Naive thymus-derived CD4-positive, alpha-beta T cell (primary cell): ENCODE measurements at regions not wholly inside any gene's neighbourhood (a gene's known extent, or its start where the extent isn't known, plus 50 kb on each side); places are given as distances from the start of the nearest gene placed in this dataset.
A peak's percentile ranks its signal among the peaks of the same experiment; 100 is the strongest.

Experiments
- ATAC-seq: fragments of 150-1000 bp; cut with Tn5 transposase; 2 replicates; pipeline ENCODE4 v1.10.0; 2021; ENCODE audit warnings: mild to moderate bottlenecking, moderate library complexity
- CTCF ChIA-PET: fragments of 350-600 bp; sonication (Branson Sonifier 250); formaldehyde crosslinking; loops from one replicate; lab custom pipeline; 2021; ENCODE audit warnings: antibody characterized with exemption; lab: Charles Lee
- POLR2A ChIA-PET: fragments of 350-600 bp; sonication (Branson Sonifier 250); formaldehyde crosslinking; loops from one replicate; lab custom pipeline; 2021; ENCODE audit warnings: antibody characterized with exemption, inconsistent platforms; lab: Charles Lee
- DNase-seq, 9 donors: peaks; one replicate each; pipeline versions ENCODE4 v3.0.0 to v3.0.0-alpha.2; 2020 to 2022; ENCODE audit warnings: mixed read lengths in 1 of 9
- H3K27ac ChIP-seq: one replicate; pipeline ENCODE4 v1.7.0; 2013; ENCODE audit warnings: mild to moderate bottlenecking, low read depth, low read length, moderate library complexity
- H3K27me3 ChIP-seq, 2 donors: one replicate each; pipeline ENCODE4 v1.7.0; 2013; ENCODE audit warnings: low read length in 2 of 2, mild to moderate bottlenecking in 2 of 2, moderate library complexity in 2 of 2; ENCODE audit not compliant: control insufficient read depth in 2 of 2, insufficient read depth in 2 of 2
- H3K36me3 ChIP-seq, 3 experiments: 1 replicate in 2 of 3; 2 replicates in 1 of 3; pipeline ENCODE4 v1.7.0; 2013; ENCODE audit warnings: low read length in 3 of 3, mild to moderate bottlenecking in 3 of 3, moderate library complexity in 1 of 3; ENCODE audit not compliant: insufficient read depth in 3 of 3, control insufficient read depth in 2 of 3
- H3K4me1 ChIP-seq, 2 donors: one replicate each; pipeline ENCODE4 v1.7.0; 2013; ENCODE audit warnings: low read length in 2 of 2, mild to moderate bottlenecking in 2 of 2, moderate library complexity in 1 of 2; ENCODE audit not compliant: control insufficient read depth in 2 of 2, insufficient read depth in 2 of 2
- H3K4me3 ChIP-seq: 2 replicates; pipeline ENCODE4 v1.7.0; 2013; ENCODE audit warnings: mild to moderate bottlenecking, low read length
- H3K9me3 ChIP-seq, 3 experiments: 1 replicate in 2 of 3; 2 replicates in 1 of 3; pipeline ENCODE4 v1.7.0; 2013; ENCODE audit warnings: low read length in 3 of 3; ENCODE audit not compliant: control insufficient read depth in 2 of 3
- H3K27ac Mint-ChIP-seq, 9 donors: one replicate each; pipeline ENCODE4 v1.8.0; 2020 to 2022; ENCODE audit warnings: mixed read lengths in 9 of 9, mild to moderate bottlenecking in 8 of 9, moderate library complexity in 5 of 9, inconsistent platforms in 2 of 9
- H3K27me3 Mint-ChIP-seq, 5 donors: one replicate each; pipeline ENCODE4 v1.8.0; 2021 to 2022; ENCODE audit warnings: mixed read lengths in 5 of 5, mild to moderate bottlenecking in 1 of 5
- H3K36me3 Mint-ChIP-seq, 5 donors: one replicate each; pipeline ENCODE4 v1.8.0; 2020 to 2022; ENCODE audit warnings: mixed read lengths in 5 of 5, mild to moderate bottlenecking in 3 of 5, inconsistent platforms in 1 of 5
- H3K4me1 Mint-ChIP-seq, 7 donors: one replicate each; pipeline ENCODE4 v1.8.0; 2020 to 2022; ENCODE audit warnings: mixed read lengths in 7 of 7, mild to moderate bottlenecking in 3 of 7, inconsistent platforms in 1 of 7
- H3K4me3 Mint-ChIP-seq, 10 donors: one replicate each; pipeline ENCODE4 v1.8.0; 2020 to 2022; ENCODE audit warnings: mild to moderate bottlenecking in 10 of 10, mixed read lengths in 10 of 10, moderate library complexity in 6 of 10, inconsistent platforms in 2 of 10
- H3K9me3 Mint-ChIP-seq, 11 donors: one replicate each; pipeline ENCODE4 v1.8.0; 2020 to 2022; ENCODE audit warnings: mixed read lengths in 11 of 11, mild to moderate bottlenecking in 4 of 11, inconsistent platforms in 1 of 11, moderate library complexity in 1 of 11
- intact Hi-C, 2 donors: fragments of 100-400 bp; cut with micrococcal nuclease; formaldehyde crosslinking; loops; one replicate each; pipeline ENCODE4 v1.15.1; 2023

DNA sequence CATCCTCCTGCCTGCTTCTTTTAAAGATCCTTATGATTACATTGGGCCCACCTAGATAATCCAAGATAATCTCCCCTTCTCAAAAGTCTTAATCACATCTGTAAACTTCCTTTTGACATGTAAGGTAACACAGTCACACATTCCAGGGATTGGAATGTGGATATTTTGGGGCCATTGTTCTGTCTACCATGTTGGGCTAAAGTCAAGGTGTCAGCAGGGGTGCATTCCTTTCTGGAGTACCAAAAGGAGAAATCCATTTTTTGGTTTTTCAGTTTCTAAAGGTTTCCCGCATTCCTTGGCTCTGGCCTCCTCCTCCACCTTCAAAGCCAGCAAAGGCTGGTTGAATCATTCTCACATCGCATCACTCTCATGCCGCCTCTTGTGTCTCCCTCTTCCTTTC lies 197.6 kb upstream of the NFE2L3 start:
- ATAC-seq, result no peak
- Histone ChIP-seq H3K36me3 (no peaks in the 10 kb centered on the region), H3K4me1 (peaks cover 7 to 10% of the 10 kb centered on the region in 2 donors), H3K27me3 (no peaks in the 10 kb centered on the region), H3K4me3 (no peak overlapping the region), H3K9me3 (no peaks in the 10 kb centered on the region), H3K27ac (no peak overlapping the region)
- H3K4me1 Mint-ChIP-seq, result peaks cover 8 to 21% (median 13%) of the 10 kb centered on the region in 7 donors
- H3K9me3 Mint-ChIP-seq, result peaks cover 0 to 4% (median 0%) of the 10 kb centered on the region in 11 donors
- ChIA-PET POLR2A (no interaction called here), CTCF (no interaction called here)
- intact Hi-C loops, result loop anchor here (5.0 to 10.0 kb wide), 7 partner anchors 62 to 1708 kb away; partner anchors contain the start of genes CYCS (in 1 of the 2) and HIBADH (in 1 of the 2)
- peaks cover 0 to 5% (median 0%) of the 10 kb centered on the region in 5 donors for H3K36me3 Mint-ChIP-seq
- DNase-seq, result no peak
- H3K27me3 Mint-ChIP-seq, result peaks cover 0 to 38% (median 0%) of the 10 kb centered on the region in 5 donors
- H3K27ac Mint-ChIP-seq, result peak overlapping the region in 1 of 9 donors; percentile 28
- H3K4me3 Mint-ChIP-seq, result no peak overlapping the region

DNA sequence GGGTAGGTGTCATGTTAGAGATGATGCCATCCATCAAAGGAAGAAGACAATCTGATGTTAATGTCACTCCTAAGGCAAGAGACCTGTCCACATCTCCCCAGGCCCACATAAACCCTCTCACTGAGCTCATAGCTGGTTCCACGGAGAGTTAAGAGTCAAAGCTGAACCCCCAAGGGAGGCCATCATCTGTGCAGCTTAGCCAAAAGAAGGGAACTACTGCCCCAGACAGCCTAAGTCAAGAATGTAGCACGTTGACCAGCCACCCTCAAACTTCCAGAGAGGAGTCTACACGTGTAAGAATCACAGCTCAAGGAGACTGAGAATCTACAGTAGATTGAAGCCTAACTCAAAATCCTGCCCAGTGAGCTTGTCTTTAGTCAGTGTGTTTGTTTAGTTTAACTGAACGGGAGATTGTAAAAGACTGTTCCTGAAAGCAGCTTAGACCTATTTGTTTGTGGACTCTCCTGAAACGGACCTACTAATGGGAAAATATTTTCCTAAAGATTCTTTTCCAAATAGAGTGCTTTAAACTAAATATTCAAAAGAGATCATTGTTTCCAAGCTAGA lies 192.7 kb upstream of the NFE2L3 start:
- Histone ChIP-seq H3K27me3 (no peaks in the 10 kb centered on the region), H3K4me1 (no peaks in the 10 kb centered on the region), H3K4me3 (no peak overlapping the region), H3K9me3 (no peaks in the 10 kb centered on the region), H3K27ac (no peak overlapping the region), H3K36me3 (no peaks in the 10 kb centered on the region)
- H3K27me3 Mint-ChIP-seq, result peaks cover 3 to 56% (median 11%) of the 10 kb centered on the region in 5 donors
- H3K4me3 Mint-ChIP-seq, result no peak overlapping the region
- ATAC-seq (no peak), DNase-seq (no peak)
- no peak overlapping the region for H3K27ac Mint-ChIP-seq
- peaks cover 0 to 4% (median 0%) of the 10 kb centered on the region in 11 donors for H3K9me3 Mint-ChIP-seq
- POLR2A ChIA-PET, result no interaction called here
- no peaks in the 10 kb centered on the region for H3K4me1 Mint-ChIP-seq
- H3K36me3 Mint-ChIP-seq, result no peaks in the 10 kb centered on the region
- intact Hi-C loops, result loop anchor here in 1 of 2 donors (10.0 kb wide), 1 partner anchor 834 kb away; the partner anchor contains the start of gene CYCS
- CTCF ChIA-PET, result interaction anchor here (0.6 kb wide), 1 partner anchor 26 kb away, joined by 3 read pairs; no protein-coding TSS in a partner anchor

DNA sequence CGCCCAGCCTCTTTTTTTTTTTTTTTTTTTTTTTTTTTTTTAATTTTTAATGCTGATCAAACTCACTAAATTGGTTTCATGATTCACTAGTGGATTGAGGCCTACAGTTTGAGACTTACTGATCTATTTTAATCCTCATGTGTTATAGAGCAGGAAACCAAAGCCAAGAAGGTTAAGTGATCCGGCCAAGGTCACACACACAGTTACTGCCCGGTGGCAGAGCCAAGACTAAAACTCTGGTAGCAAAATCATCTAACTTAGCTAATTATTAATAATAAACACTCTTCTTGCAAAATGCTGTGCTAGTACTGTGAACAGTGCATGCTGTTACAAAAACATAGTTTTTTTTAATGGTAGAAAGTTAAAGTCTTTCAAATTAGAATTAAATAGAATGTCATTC lies 188.3 kb upstream of the NFE2L3 start:
- Histone ChIP-seq H3K36me3 (no peaks in the 10 kb centered on the region), H3K27me3 (no peaks in the 10 kb centered on the region), H3K9me3 (no peaks in the 10 kb centered on the region), H3K4me1 (peaks cover 0 to 9% of the 10 kb centered on the region in 2 donors), H3K4me3 (no peak overlapping the region), H3K27ac (no peak overlapping the region)
- Mint-ChIP-seq H3K4me1 (peaks cover 0 to 17% (median 7%) of the 10 kb centered on the region in 7 donors), H3K36me3 (no peaks in the 10 kb centered on the region), H3K27ac (no peak overlapping the region), H3K4me3 (no peak overlapping the region), H3K27me3 (peaks cover 38 to 60% (median 48%) of the 10 kb centered on the region in 5 donors), H3K9me3 (peaks cover 0 to 3% (median 0%) of the 10 kb centered on the region in 11 donors)
- ChIA-PET POLR2A (no interaction called here), CTCF (no interaction called here)
- intact Hi-C loops, result no loop called here
- no peak for ATAC-seq
- DNase-seq, result no peak

DNA sequence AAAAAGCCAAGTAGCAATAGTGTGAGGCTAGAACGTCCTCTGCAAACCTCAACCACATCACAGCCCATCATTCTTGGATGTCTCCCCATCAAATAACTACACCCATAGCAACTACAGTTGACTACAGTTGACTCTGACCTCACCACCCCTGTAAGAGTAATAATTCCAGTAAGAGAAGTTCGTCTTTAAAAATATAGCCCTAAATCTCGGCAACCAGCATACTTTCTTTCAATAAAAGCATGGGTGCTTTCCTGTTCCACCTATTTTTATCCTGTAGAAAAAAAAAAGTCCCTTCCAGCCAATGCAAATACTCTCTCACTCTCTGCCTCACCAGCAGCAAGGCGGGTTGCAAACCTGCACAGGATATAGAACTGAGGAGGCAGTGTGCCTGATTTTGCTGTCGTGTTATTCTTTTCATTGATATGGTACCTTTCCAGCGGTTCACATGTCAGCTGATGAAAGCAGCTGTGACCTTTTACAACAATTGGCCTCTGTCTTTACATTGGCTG lies 187.5 kb upstream of the NFE2L3 start:
- H3K27me3 ChIP-seq, result no peaks in the 10 kb centered on the region
- no peak overlapping the region for H3K4me3 Mint-ChIP-seq
- no peak for ATAC-seq
- POLR2A ChIA-PET, result no interaction called here
- intact Hi-C loops, result no loop called here
- peaks cover 0 to 3% (median 0%) of the 10 kb centered on the region in 11 donors for H3K9me3 Mint-ChIP-seq
- no peak for DNase-seq
- no peaks in the 10 kb centered on the region for H3K9me3 ChIP-seq
- peaks cover 38 to 60% (median 48%) of the 10 kb centered on the region in 5 donors for H3K27me3 Mint-ChIP-seq
- H3K4me1 Mint-ChIP-seq, result peaks cover 0 to 18% (median 7%) of the 10 kb centered on the region in 7 donors
- H3K27ac ChIP-seq, result no peak overlapping the region
- CTCF ChIA-PET, result no interaction called here
- peaks cover 0 to 11% of the 10 kb centered on the region in 2 donors for H3K4me1 ChIP-seq
- no peaks in the 10 kb centered on the region for H3K36me3 ChIP-seq
- no peak overlapping the region for H3K27ac Mint-ChIP-seq
- H3K4me3 ChIP-seq, result no peak overlapping the region
- no peaks in the 10 kb centered on the region for H3K36me3 Mint-ChIP-seq

DNA sequence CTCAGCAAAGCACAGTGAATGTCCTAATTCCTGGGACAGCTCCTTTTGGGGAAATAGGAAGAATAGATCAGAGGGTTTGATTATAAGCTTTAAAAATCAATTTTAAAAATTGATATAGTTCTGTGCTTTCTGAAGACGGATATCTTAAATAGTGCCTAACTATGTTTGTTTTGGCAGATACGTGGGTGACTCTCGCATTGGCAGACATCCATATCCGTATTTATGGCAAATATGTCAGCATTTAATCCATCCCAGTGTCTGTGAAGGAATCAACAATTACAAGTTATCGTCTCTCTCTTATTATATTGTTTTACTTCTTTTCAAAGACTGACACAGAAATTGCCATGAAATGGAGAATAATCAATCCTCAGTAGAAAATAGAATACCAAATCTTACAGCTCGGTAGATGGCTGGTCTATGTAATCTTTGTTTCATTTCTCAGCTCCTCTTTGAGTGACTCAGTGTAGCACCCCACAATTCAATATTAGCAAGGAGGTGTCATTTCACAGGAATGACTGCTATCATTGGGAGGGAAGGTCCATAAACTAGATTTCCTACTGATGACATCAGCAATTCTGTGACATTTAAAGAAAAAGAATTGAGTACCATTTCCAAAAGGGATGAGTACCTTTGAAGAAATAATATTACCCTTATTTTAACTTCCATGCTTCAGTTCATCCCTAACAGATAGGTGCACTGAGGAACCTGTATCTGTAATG lies 186.4 kb upstream of the NFE2L3 start:
- Histone ChIP-seq H3K4me3 (no peak overlapping the region), H3K27ac (no peak overlapping the region), H3K36me3 (no peaks in the 10 kb centered on the region), H3K27me3 (peaks cover 0 to 5% of the 10 kb centered on the region in 2 donors), H3K9me3 (no peaks in the 10 kb centered on the region), H3K4me1 (peaks cover 0 to 11% of the 10 kb centered on the region in 2 donors)
- H3K27me3 Mint-ChIP-seq, result peaks cover 39 to 59% (median 44%) of the 10 kb centered on the region in 5 donors
- POLR2A ChIA-PET, result no interaction called here
- intact Hi-C loops, result no loop called here
- CTCF ChIA-PET, result interaction anchor here (0.7 kb wide), 1 partner anchor 54 kb away, joined by 3 read pairs; no protein-coding TSS in a partner anchor
- H3K27ac Mint-ChIP-seq, result no peak overlapping the region
- ATAC-seq (no peak), DNase-seq (no peak)
- H3K9me3 Mint-ChIP-seq, result peaks cover 0 to 3% (median 0%) of the 10 kb centered on the region in 11 donors
- no peak overlapping the region for H3K4me3 Mint-ChIP-seq
- H3K4me1 Mint-ChIP-seq, result peaks cover 0 to 18% (median 7%) of the 10 kb centered on the region in 7 donors
- H3K36me3 Mint-ChIP-seq, result no peaks in the 10 kb centered on the region

DNA sequence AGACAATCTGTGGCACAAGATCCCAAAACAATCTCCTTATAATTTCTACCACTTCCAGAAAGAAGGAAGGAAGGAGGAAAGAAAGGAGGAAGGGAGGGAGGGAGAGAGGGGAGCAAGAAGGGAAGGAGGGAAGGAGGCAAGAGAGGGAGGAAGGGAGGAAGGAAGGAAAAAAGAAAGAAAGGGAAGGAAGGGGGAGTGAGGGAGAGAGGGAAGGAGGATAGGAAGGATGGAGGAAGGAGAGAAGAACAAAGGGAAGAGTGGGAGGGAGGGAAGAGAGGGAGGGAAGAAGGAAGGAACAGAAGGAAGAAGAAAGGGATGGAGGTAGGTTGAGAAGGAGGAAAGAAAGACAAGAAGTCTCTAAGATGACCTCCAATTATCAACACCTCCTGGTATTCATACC lies 185.5 kb upstream of the NFE2L3 start:
- H3K4me3 Mint-ChIP-seq, result no peak overlapping the region
- H3K27ac Mint-ChIP-seq, result peak overlapping the region in 1 of 9 donors; percentile 14
- Histone ChIP-seq H3K4me1 (peaks cover 0 to 11% of the 10 kb centered on the region in 2 donors), H3K9me3 (no peaks in the 10 kb centered on the region), H3K27ac (no peak overlapping the region), H3K36me3 (no peaks in the 10 kb centered on the region), H3K27me3 (peaks cover 0 to 7% of the 10 kb centered on the region in 2 donors), H3K4me3 (no peak overlapping the region)
- peaks cover 0 to 18% (median 7%) of the 10 kb centered on the region in 7 donors for H3K4me1 Mint-ChIP-seq
- CTCF ChIA-PET, result no interaction called here
- H3K36me3 Mint-ChIP-seq, result no peaks in the 10 kb centered on the region
- H3K27me3 Mint-ChIP-seq, result peaks cover 38 to 66% (median 44%) of the 10 kb centered on the region in 5 donors
- POLR2A ChIA-PET, result no interaction called here
- DNase-seq (no peak), ATAC-seq (no peak)
- intact Hi-C loops, result no loop called here
- H3K9me3 Mint-ChIP-seq, result no peaks in the 10 kb centered on the region
